Keratinocyte (primary cell): ENCODE measurements at regions not wholly inside any gene's neighbourhood (a gene's known extent, or its start where the extent isn't known, plus 50 kb on each side); places are given as distances from the start of the nearest gene placed in this dataset.

Experiments used
- DNase-seq: peaks from one replicate; pipeline ENCODE4 v3.0.0-alpha.2; 2011; ENCODE audit warnings: low read depth, missing footprints, low spot score
- FAIRE-seq: peaks from 2 replicates; lab custom pipeline; 2011; peaks lifted over from hg19 to GRCh38; lab: Jason Lieb, UNC
- H2AFZ ChIP-seq: 2 replicates; pipeline ENCODE4 v1.6.0; 2012; ENCODE audit warnings: low read length, control low read depth, inconsistent platforms; ENCODE audit not compliant: control insufficient read depth
- H3K27ac ChIP-seq: 2 replicates; pipeline ENCODE4 v1.5.1; 2011; ENCODE audit warnings: low read length; ENCODE audit not compliant: control insufficient read depth, insufficient read depth
- H3K27me3 ChIP-seq: 3 replicates; pipeline ENCODE4 v1.6.0; 2011; ENCODE audit warnings: low read length; ENCODE audit not compliant: control insufficient read depth, insufficient read depth; ENCODE audit errors: extremely low read depth
- H3K36me3 ChIP-seq, 2 experiments: 2 replicates in 1 of 2; 3 replicates in 1 of 2; pipeline ENCODE4 v1.5.1; 2011; ENCODE audit warnings: low read length in 2 of 2, mild to moderate bottlenecking in 1 of 2; ENCODE audit not compliant: control insufficient read depth in 2 of 2, insufficient read depth in 2 of 2; ENCODE audit errors: extremely low read depth in 1 of 2
- H3K4me1 ChIP-seq: 3 replicates; pipeline ENCODE4 v1.5.1; 2011; ENCODE audit warnings: low read length; ENCODE audit not compliant: control insufficient read depth, insufficient read depth; ENCODE audit errors: extremely low read depth
- H3K4me2 ChIP-seq: 3 replicates; pipeline ENCODE4 v1.6.0; 2011; ENCODE audit warnings: low read depth, low read length; ENCODE audit not compliant: control insufficient read depth, insufficient read depth; ENCODE audit errors: extremely low read depth
- H3K4me3 ChIP-seq, 3 experiments: fragments of 200-600 bp in 1 of 3; sonication (generic) in 1 of 3; 2 replicates in 2 of 3; 3 replicates in 1 of 3; pipeline ENCODE4 v1.5.1; 2011 to 2016; ENCODE audit warnings: low read length in 3 of 3, mild to moderate bottlenecking in 3 of 3, control low read depth in 2 of 3, inconsistent platforms in 1 of 3, low read depth in 1 of 3, mixed read lengths in 1 of 3, mixed run types in 1 of 3, moderate library complexity in 1 of 3; ENCODE audit not compliant: control insufficient read depth in 2 of 3, insufficient read depth in 2 of 3; ENCODE audit errors: extremely low read depth in 1 of 3
- H3K79me2 ChIP-seq: 2 replicates; pipeline ENCODE4 v1.6.0; 2012; ENCODE audit warnings: low read length; ENCODE audit not compliant: control insufficient read depth, insufficient read depth
- H3K9ac ChIP-seq: 3 replicates; pipeline ENCODE4 v1.6.0; 2011; ENCODE audit warnings: low read length; ENCODE audit not compliant: control insufficient read depth, insufficient read depth; ENCODE audit errors: extremely low read depth
- H3K9me1 ChIP-seq: 3 replicates; pipeline ENCODE4 v1.6.0; 2011; ENCODE audit warnings: low read length; ENCODE audit not compliant: control insufficient read depth, insufficient read depth; ENCODE audit errors: extremely low read depth
- H3K9me3 ChIP-seq: 2 replicates; pipeline ENCODE4 v1.5.1; 2012; ENCODE audit warnings: low read depth, low read length; ENCODE audit not compliant: control insufficient read depth
- H4K20me1 ChIP-seq: 3 replicates; pipeline ENCODE4 v1.6.0; 2011; ENCODE audit warnings: low read length; ENCODE audit not compliant: control insufficient read depth, insufficient read depth; ENCODE audit errors: extremely low read depth
- EZH2 ChIP-seq: IDR thresholded peaks from one replicate; pipeline ENCODE4 v1.6.1; 2012; ENCODE audit warnings: inconsistent platforms, mild to moderate bottlenecking, low read length, moderate library complexity
- dilution Hi-C: fragments of 300-500 bp; cut with MboI; formaldehyde crosslinking; loops from one replicate; pipeline ENCODE4 v1.7.0; 2020; ENCODE audit warnings: low sequenced_read_pairs; ENCODE audit not compliant: extremely low pct_ligation_motif_present
- TF ChIP-seq, protein P1 (sequence below), 3 experiments: IDR thresholded peaks in 1 of 3; conservative IDR thresholded peaks in 1 of 3; optimal IDR thresholded peaks in 1 of 3; 2 replicates in 2 of 3; 3 replicates in 1 of 3; pipeline versions ENCODE3 to v1.5.1; 2011; ENCODE audit warnings: low read length in 3 of 3, mild to moderate bottlenecking in 3 of 3, moderate library complexity in 2 of 3, control low read depth in 1 of 3, inconsistent platforms in 1 of 3; ENCODE audit not compliant: insufficient read depth in 2 of 3; ENCODE audit errors: extremely low read depth in 1 of 3

DNA sequence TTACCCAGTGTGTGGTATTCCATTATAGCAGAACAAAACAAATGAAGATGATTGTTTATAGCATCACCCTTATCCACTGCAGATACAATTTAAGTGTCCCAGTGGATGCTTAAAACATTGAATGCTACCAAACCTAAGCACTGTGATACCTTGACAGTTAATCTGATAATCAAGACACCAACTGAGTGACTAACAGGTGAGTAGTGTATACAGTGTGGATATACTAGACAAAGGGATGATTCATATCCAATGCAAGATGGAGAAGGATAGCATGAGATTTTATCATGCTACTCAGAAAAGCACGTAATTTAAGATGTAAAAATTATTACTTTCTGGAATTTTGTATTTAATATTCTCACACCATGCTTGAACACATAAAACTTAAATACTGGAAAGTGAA lies 1449.0 kb downstream of the OTOL1 start:
- no peak overlapping the region for H3K9ac ChIP-seq
- H4K20me1 ChIP-seq, result no peaks in the 10 kb centered on the region
- H3K79me2 ChIP-seq, result no peaks in the 10 kb centered on the region
- H3K27ac ChIP-seq, result no peak overlapping the region
- dilution Hi-C loops, result no loop called here
- no peak overlapping the region for H3K4me2 ChIP-seq
- no peaks in the 10 kb centered on the region for H3K9me1 ChIP-seq
- no peak overlapping the region for H3K4me3 ChIP-seq
- FAIRE-seq (no peak), DNase-seq (no peak)
- H3K9me3 ChIP-seq, result peaks cover 2% of the 10 kb centered on the region
- H2AFZ ChIP-seq, result no peak overlapping the region
- TF ChIP-seq, protein P1, sequence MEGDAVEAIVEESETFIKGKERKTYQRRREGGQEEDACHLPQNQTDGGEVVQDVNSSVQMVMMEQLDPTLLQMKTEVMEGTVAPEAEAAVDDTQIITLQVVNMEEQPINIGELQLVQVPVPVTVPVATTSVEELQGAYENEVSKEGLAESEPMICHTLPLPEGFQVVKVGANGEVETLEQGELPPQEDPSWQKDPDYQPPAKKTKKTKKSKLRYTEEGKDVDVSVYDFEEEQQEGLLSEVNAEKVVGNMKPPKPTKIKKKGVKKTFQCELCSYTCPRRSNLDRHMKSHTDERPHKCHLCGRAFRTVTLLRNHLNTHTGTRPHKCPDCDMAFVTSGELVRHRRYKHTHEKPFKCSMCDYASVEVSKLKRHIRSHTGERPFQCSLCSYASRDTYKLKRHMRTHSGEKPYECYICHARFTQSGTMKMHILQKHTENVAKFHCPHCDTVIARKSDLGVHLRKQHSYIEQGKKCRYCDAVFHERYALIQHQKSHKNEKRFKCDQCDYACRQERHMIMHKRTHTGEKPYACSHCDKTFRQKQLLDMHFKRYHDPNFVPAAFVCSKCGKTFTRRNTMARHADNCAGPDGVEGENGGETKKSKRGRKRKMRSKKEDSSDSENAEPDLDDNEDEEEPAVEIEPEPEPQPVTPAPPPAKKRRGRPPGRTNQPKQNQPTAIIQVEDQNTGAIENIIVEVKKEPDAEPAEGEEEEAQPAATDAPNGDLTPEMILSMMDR (optimal IDR thresholded peaks at IDR 0.05 in 1 of 3, IDR thresholded peaks at IDR 0.05 in 1 of 3, conservative IDR thresholded peaks at IDR 0.05 in 1 of 3; ENCODE audit: extremely low read depth in 1 of 3, insufficient read depth in 2 of 3, low read length in 3 of 3), result no peak
- no peak for TF ChIP-seq EZH2
- no peaks in the 10 kb centered on the region for H3K36me3 ChIP-seq
- no peaks in the 10 kb centered on the region for H3K27me3 ChIP-seq
- no peaks in the 10 kb centered on the region for H3K4me1 ChIP-seq

DNA sequence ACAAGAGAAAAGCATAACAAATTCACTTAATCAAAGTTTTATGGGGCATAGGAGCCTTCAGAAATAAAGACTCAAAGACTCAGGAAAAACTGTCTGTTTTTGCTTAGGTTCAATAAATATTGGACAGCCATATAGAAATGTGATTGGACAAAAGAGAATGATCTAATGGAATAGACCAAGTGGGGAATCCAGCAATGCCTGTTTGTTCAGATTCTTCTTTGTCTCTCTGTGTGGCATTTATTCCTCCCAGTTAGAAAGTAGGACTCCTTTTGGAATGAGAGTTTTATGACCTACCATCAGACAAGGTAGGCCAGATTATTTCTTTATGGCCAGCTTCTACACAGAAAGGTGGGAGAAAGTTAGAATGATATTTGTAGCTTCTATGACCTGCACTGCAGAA lies 1460.1 kb downstream of the OTOL1 start:
- Histone ChIP-seq H3K27me3 (no peaks in the 10 kb centered on the region), H3K9me3 (no peaks in the 10 kb centered on the region), H3K36me3 (no peaks in the 10 kb centered on the region), H3K79me2 (no peaks in the 10 kb centered on the region), H3K4me3 (no peak overlapping the region), H2AFZ (no peak overlapping the region), H3K9ac (no peak overlapping the region), H3K9me1 (no peaks in the 10 kb centered on the region), H3K27ac (no peak overlapping the region), H3K4me1 (no peaks in the 10 kb centered on the region), H3K4me2 (no peak overlapping the region), H4K20me1 (no peaks in the 10 kb centered on the region)
- dilution Hi-C loops, result no loop called here
- DNase-seq (no peak), FAIRE-seq (no peak)
- no peak for TF ChIP-seq EZH2
- TF ChIP-seq, protein P1 (optimal IDR thresholded peaks at IDR 0.05 in 1 of 3, IDR thresholded peaks at IDR 0.05 in 1 of 3, conservative IDR thresholded peaks at IDR 0.05 in 1 of 3; ENCODE audit: extremely low read depth in 1 of 3, insufficient read depth in 2 of 3, low read length in 3 of 3), result no peak
